HG02588 (cell line): ENCODE measurements at regions not wholly inside any gene's neighbourhood (a gene's known extent, or its start where the extent isn't known, plus 50 kb on each side); places are given as distances from the start of the nearest gene placed in this dataset.

Experiments used
- ATAC-seq: cut with Tn5 transposase; IDR thresholded peaks from one replicate; pipeline ENCODE4 v1.9.1; 2021; ENCODE audit warnings: mild to moderate bottlenecking, moderate library complexity; ENCODE audit not compliant: unreplicated experiment

GRCh38 chr9:7899753-7900152, 100.2 kb upstream of the DMAC1 start:
- no peak for ATAC-seq

- no peak for ATAC-seq
Measured at GRCh38 chr9:7894231-7894630, 94.7 kb upstream of the DMAC1 start.

GRCh38 chr9:7892975-7893374, 93.4 kb upstream of the DMAC1 start:
- ATAC-seq: no peak

- ATAC-seq: no peak
Measured at GRCh38 chr9:7879551-7880245, 80.1 kb upstream of the DMAC1 start.

- ATAC-seq: no peak
Measured at GRCh38 chr9:7871977-7872730, 72.6 kb upstream of the DMAC1 start.

- ATAC-seq: no peak
Measured at GRCh38 chr9:7869340-7869739, 69.8 kb upstream of the DMAC1 start.

- no peak for ATAC-seq
Measured at GRCh38 chr9:7862170-7862569, 62.6 kb upstream of the DMAC1 start.

- ATAC-seq: no peak
Measured at GRCh38 chr9:7861086-7861485, 61.5 kb upstream of the DMAC1 start.

GRCh38 chr9:7860335-7860709, 60.7 kb upstream of the DMAC1 start:
- ATAC-seq: no peak

GRCh38 chr9:7859701-7860334, 60.2 kb upstream of the DMAC1 start:
- ATAC-seq: no peak

GRCh38 chr9:7858166-7858565, 58.6 kb upstream of the DMAC1 start:
- no peak for ATAC-seq

- ATAC-seq: no peak
Measured at GRCh38 chr9:7854763-7855162, 55.2 kb upstream of the DMAC1 start.
